Neural cell (in vitro differentiated cells): ENCODE measurements at regions not wholly inside any gene's neighbourhood (a gene's known extent, or its start where the extent isn't known, plus 50 kb on each side); places are given as distances from the start of the nearest gene placed in this dataset.

Experiments
- H2AFZ ChIP-seq: fragments of 200-600, 300-800 bp; sonication (generic), shearing (Covaris generic); 2 replicates; pipeline ENCODE4 v1.6.0; 2014; ENCODE audit warnings: low read depth, mild to moderate bottlenecking, antibody characterized with exemption, low read length, moderate library complexity
- H3F3A ChIP-seq: fragments of 200-600 bp; shearing (Covaris generic); 2 replicates; pipeline ENCODE4 v1.6.1; 2016; ENCODE audit warnings: mild to moderate bottlenecking, moderate library complexity, mixed read lengths, antibody characterized with exemption, low read length; ENCODE audit not compliant: insufficient read depth, poor library complexity, severe bottlenecking
- H3K27ac ChIP-seq: fragments of 200-600, 300-800 bp; sonication (generic), shearing (Covaris generic); 2 replicates; pipeline ENCODE4 v1.5.1; 2014; ENCODE audit warnings: mild to moderate bottlenecking, low read length, moderate library complexity
- H3K27me3 ChIP-seq: fragments of 300-800, 200-600 bp; sonication (generic), shearing (Covaris generic); 2 replicates; pipeline ENCODE4 v1.6.0; 2014; ENCODE audit warnings: mild to moderate bottlenecking, low read depth, low read length, moderate library complexity; ENCODE audit not compliant: insufficient read depth
- H3K36me3 ChIP-seq: fragments of 300-800, 200-600 bp; sonication (generic), shearing (Covaris generic); 2 replicates; pipeline ENCODE4 v1.5.1; 2014; ENCODE audit warnings: mild to moderate bottlenecking, antibody characterized with exemption, low read length, moderate library complexity; ENCODE audit not compliant: insufficient read depth
- H3K4me2 ChIP-seq: fragments of 300-800, 200-600 bp; sonication (generic), shearing (Covaris generic); 2 replicates; pipeline ENCODE4 v1.6.0; 2014; ENCODE audit warnings: mild to moderate bottlenecking, low read length
- H3K4me3 ChIP-seq: fragments of 300-800, 200-600 bp; sonication (generic), shearing (Covaris generic); 2 replicates; pipeline ENCODE4 v1.5.1; 2014; ENCODE audit warnings: mild to moderate bottlenecking, low read length, moderate library complexity
- H3K79me2 ChIP-seq: fragments of 200-600 bp; shearing (Covaris generic); replicated peaks from 2 replicates; pipeline ENCODE4 v1.6.0; 2014; ENCODE audit warnings: mild to moderate bottlenecking, low read length, moderate library complexity; ENCODE audit not compliant: insufficient read depth
- H3K9ac ChIP-seq: fragments of 300-800, 200-600 bp; sonication (generic), shearing (Covaris generic); 2 replicates; pipeline ENCODE4 v1.6.1; 2016; ENCODE audit warnings: mild to moderate bottlenecking, low read length, mixed read lengths
- H3K9me2 ChIP-seq: fragments of 200-600 bp; shearing (Covaris generic); 2 replicates; pipeline ENCODE4 v1.6.1; 2016; ENCODE audit warnings: mild to moderate bottlenecking, low read length, mixed read lengths; ENCODE audit not compliant: insufficient read depth
- H3K9me3 ChIP-seq: fragments of 200-600, 300-800 bp; sonication (generic), shearing (Covaris generic); 2 replicates; pipeline ENCODE4 v1.6.1; 2016; ENCODE audit warnings: mild to moderate bottlenecking, mixed run types, low read length, moderate library complexity, mixed read lengths
- H4K20me1 ChIP-seq: fragments of 200-600 bp; shearing (Covaris generic); 2 replicates; pipeline ENCODE4 v1.6.1; 2016; ENCODE audit warnings: mild to moderate bottlenecking, mixed run types; ENCODE audit not compliant: insufficient read depth
- EP300 ChIP-seq: fragments of 450-650 bp; conservative IDR thresholded peaks from 2 replicates; pipeline ENCODE4 v1.6.1; 2014; ENCODE audit warnings: antibody characterized with exemption, mild to moderate bottlenecking, moderate library complexity; ENCODE audit not compliant: poor library complexity, severe bottlenecking
- EZH2 ChIP-seq: fragments of 200-600, 300-800 bp; shearing (Covaris generic), sonication (generic); IDR thresholded peaks from 2 replicates; pipeline ENCODE4 v1.6.1; 2014; ENCODE audit warnings: antibody characterized with exemption, low read length, borderline replicate concordance, mild to moderate bottlenecking; ENCODE audit not compliant: insufficient read depth, poor library complexity, severe bottlenecking
- MXI1 ChIP-seq: fragments of 450-650 bp; conservative IDR thresholded peaks from 2 replicates; pipeline ENCODE4 v1.6.1; 2014; ENCODE audit warnings: antibody characterized with exemption, mild to moderate bottlenecking; ENCODE audit not compliant: poor library complexity, severe bottlenecking
- POLR2AphosphoS5 ChIP-seq: IDR thresholded peaks from 2 replicates; pipeline ENCODE4 v1.6.1; 2012
- RAD21 ChIP-seq: fragments of 450-650 bp; conservative IDR thresholded peaks from 2 replicates; pipeline ENCODE4 v1.6.1; 2014; ENCODE audit warnings: antibody characterized with exemption, mild to moderate bottlenecking, moderate library complexity
- SMC3 ChIP-seq: fragments of 450-650 bp; conservative IDR thresholded peaks from 2 replicates; pipeline ENCODE4 v1.6.1; 2014; ENCODE audit warnings: antibody characterized with exemption, mild to moderate bottlenecking, moderate library complexity; ENCODE audit not compliant: poor library complexity
- TAF1 ChIP-seq: IDR thresholded peaks from 2 replicates; pipeline ENCODE4 v1.6.1; 2012; ENCODE audit warnings: low read depth
- TF ChIP-seq, protein P1 (sequence below): IDR thresholded peaks from 2 replicates; pipeline ENCODE4 v1.6.1; 2012; ENCODE audit warnings: borderline replicate concordance
- TF ChIP-seq, protein P2 (sequence below): fragments of 450-650 bp; IDR thresholded peaks from 2 replicates; pipeline ENCODE4 v1.5.1; 2014; ENCODE audit warnings: antibody characterized with exemption, mild to moderate bottlenecking, moderate library complexity; ENCODE audit not compliant: poor library complexity, severe bottlenecking

DNA sequence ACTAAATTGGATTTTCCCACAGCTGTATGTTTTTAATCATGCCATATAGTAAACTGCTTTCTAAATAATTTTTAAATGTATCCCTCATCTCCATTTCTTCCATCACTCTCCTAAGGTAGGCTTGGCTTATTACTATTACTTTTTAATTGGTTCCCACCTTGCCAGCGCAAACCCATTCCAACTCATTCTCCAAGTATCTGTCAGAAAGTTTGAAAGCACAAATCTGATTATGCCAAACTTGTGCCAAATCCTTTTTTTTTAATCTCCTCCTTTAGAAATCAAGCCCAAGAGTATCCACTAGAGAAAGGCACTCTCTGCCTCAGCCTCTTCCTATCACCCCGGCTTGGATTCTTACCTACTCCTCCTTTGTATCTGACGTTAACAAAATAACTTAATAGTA, 784.5 kb downstream of the TBL1XR1 start:
- H2AFZ ChIP-seq: no peak overlapping the region

DNA sequence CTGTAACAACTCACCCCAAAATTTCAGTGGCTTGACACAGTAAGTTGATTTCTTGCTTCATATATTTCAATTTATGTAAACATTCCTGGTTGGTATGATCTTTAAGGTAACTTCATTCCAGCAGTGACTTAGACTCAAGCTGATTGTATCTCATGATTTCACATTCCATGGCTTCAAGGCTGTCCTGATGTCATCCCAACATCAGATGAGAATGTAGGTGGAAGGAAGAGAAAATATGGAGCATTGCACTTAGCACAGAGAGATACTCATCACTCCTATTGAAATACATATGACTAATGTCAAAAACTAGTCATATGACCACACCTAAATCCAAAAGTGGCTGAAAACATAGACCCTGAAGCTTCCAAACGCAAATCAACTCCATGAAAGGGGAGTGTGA, 793.8 kb downstream of the TBL1XR1 start:
- Histone ChIP-seq H3K4me3 (no peak overlapping the region), H3K9me3 (no peaks in the 10 kb centered on the region), H3K36me3 (no peaks in the 10 kb centered on the region), H2AFZ (no peak overlapping the region), H3K9ac (no peak overlapping the region), H4K20me1 (no peaks in the 10 kb centered on the region), H3K27ac (no peak overlapping the region), H3K4me2 (no peak overlapping the region), H3F3A (no peaks in the 10 kb centered on the region), H3K27me3 (no peaks in the 10 kb centered on the region), H3K9me2 (no peaks in the 10 kb centered on the region), H3K79me2 (no peaks in the 10 kb centered on the region)
- TF ChIP-seq RAD21 (no peak), POLR2AphosphoS5 (no peak), EZH2 (no peak)

More for the DNA sequence above, 784.5 kb downstream of the TBL1XR1 start:
- Histone ChIP-seq H3K9ac (no peak overlapping the region), H3F3A (no peaks in the 10 kb centered on the region), H4K20me1 (no peaks in the 10 kb centered on the region), H3K27me3 (no peaks in the 10 kb centered on the region), H3K79me2 (no peaks in the 10 kb centered on the region), H3K36me3 (no peaks in the 10 kb centered on the region), H3K9me3 (no peaks in the 10 kb centered on the region), H3K4me3 (no peak overlapping the region), H3K27ac (no peak overlapping the region), H3K4me2 (no peak overlapping the region), H3K9me2 (no peaks in the 10 kb centered on the region)
- TF ChIP-seq, protein P1, sequence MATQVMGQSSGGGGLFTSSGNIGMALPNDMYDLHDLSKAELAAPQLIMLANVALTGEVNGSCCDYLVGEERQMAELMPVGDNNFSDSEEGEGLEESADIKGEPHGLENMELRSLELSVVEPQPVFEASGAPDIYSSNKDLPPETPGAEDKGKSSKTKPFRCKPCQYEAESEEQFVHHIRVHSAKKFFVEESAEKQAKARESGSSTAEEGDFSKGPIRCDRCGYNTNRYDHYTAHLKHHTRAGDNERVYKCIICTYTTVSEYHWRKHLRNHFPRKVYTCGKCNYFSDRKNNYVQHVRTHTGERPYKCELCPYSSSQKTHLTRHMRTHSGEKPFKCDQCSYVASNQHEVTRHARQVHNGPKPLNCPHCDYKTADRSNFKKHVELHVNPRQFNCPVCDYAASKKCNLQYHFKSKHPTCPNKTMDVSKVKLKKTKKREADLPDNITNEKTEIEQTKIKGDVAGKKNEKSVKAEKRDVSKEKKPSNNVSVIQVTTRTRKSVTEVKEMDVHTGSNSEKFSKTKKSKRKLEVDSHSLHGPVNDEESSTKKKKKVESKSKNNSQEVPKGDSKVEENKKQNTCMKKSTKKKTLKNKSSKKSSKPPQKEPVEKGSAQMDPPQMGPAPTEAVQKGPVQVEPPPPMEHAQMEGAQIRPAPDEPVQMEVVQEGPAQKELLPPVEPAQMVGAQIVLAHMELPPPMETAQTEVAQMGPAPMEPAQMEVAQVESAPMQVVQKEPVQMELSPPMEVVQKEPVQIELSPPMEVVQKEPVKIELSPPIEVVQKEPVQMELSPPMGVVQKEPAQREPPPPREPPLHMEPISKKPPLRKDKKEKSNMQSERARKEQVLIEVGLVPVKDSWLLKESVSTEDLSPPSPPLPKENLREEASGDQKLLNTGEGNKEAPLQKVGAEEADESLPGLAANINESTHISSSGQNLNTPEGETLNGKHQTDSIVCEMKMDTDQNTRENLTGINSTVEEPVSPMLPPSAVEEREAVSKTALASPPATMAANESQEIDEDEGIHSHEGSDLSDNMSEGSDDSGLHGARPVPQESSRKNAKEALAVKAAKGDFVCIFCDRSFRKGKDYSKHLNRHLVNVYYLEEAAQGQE: no peak
- TF ChIP-seq, protein P2, sequence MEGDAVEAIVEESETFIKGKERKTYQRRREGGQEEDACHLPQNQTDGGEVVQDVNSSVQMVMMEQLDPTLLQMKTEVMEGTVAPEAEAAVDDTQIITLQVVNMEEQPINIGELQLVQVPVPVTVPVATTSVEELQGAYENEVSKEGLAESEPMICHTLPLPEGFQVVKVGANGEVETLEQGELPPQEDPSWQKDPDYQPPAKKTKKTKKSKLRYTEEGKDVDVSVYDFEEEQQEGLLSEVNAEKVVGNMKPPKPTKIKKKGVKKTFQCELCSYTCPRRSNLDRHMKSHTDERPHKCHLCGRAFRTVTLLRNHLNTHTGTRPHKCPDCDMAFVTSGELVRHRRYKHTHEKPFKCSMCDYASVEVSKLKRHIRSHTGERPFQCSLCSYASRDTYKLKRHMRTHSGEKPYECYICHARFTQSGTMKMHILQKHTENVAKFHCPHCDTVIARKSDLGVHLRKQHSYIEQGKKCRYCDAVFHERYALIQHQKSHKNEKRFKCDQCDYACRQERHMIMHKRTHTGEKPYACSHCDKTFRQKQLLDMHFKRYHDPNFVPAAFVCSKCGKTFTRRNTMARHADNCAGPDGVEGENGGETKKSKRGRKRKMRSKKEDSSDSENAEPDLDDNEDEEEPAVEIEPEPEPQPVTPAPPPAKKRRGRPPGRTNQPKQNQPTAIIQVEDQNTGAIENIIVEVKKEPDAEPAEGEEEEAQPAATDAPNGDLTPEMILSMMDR: no peak
- no peak for TF ChIP-seq TAF1
- TF ChIP-seq EP300: no peak
- no peak for TF ChIP-seq EZH2
- no peak for TF ChIP-seq SMC3
- no peak for TF ChIP-seq POLR2AphosphoS5
- no peak for TF ChIP-seq RAD21
- no peak for TF ChIP-seq MXI1

DNA sequence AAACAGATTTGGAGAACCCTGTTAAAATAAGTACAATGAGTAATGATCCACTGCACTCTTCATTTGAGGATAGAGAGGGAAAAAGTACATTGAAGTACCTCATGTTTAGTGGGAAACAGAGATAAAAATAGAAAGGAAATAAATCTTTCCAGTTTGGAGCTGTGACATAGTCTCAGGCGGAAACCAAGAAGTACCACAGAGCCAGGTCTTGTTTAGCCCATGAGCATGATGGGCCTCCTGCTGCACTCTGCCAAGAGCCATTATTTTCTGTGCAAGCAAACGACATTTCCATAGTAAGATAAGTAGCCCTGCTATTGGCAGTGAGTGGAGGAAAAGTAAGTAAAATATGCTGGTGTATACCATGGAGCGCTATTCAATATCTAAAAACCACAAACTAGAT, 796.1 kb downstream of the TBL1XR1 start:
- no peaks in the 10 kb centered on the region for H3K36me3 ChIP-seq
- H3K9me2 ChIP-seq: no peaks in the 10 kb centered on the region
- H4K20me1 ChIP-seq: no peaks in the 10 kb centered on the region
- H3K27me3 ChIP-seq: no peaks in the 10 kb centered on the region
- no peak overlapping the region for H3K4me2 ChIP-seq
- no peaks in the 10 kb centered on the region for H3F3A ChIP-seq
- H3K9me3 ChIP-seq: no peaks in the 10 kb centered on the region
- H3K27ac ChIP-seq: no peak overlapping the region
- H3K9ac ChIP-seq: no peak overlapping the region
- no peak overlapping the region for H3K4me3 ChIP-seq
- H3K79me2 ChIP-seq: no peaks in the 10 kb centered on the region
- TF ChIP-seq RAD21 (no peak), SMC3 (no peak)
- TF ChIP-seq, protein P2: no peak
- no peak overlapping the region for H2AFZ ChIP-seq
